GM12891 (cell line): ENCODE measurements at regions not wholly inside any gene's neighbourhood (a gene's known extent, or its start where the extent isn't known, plus 50 kb on each side); places are given as distances from the start of the nearest gene placed in this dataset.
"Not testable (repeated sequence)": the region's sequence is repeated elsewhere in the genome, so short reads cannot be mapped to it uniquely, and the experiment has no call there.

Experiments used
- POLR2A ChIP-seq: IDR thresholded peaks from 2 replicates; pipeline ENCODE4 v1.6.1; 2011; ENCODE audit warnings: low read depth, low read length, control low read depth
- POLR2AphosphoS5 ChIP-seq: IDR thresholded peaks from 2 replicates; pipeline ENCODE4 v1.6.1; 2011; ENCODE audit warnings: low read depth, low read length, control low read depth
- SPI1 ChIP-seq: IDR thresholded peaks from 2 replicates; pipeline ENCODE4 v1.6.1; 2011; ENCODE audit warnings: low read depth, low read length, control low read depth

DNA sequence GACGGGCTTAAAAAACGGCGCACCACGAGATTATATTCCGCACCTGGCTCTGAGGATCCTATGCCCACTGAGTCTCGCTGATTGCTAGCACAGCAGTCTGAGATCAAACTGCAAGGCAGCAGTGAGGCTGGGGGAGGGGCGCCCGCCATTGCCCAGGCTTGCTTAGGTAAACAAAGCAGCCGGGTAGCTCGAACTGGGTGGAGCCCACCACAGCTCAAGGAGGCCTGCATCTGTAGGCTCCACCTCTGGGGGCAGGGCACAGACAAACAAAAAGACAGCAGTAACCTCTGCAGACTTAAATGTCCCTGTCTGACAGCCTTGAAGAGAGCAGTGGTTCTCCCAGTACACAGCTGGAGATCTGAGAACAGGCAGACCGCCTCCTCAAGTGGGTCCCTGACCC, 725.6 kb downstream of the NUP35 start:
- TF ChIP-seq POLR2A, POLR2AphosphoS5, SPI1: not testable (repeated sequence)
